CD4-positive, alpha-beta T cell (primary cell): ENCODE measurements at regions not wholly inside any gene's neighbourhood (a gene's known extent, or its start where the extent isn't known, plus 50 kb on each side); places are given as distances from the start of the nearest gene placed in this dataset.

Source experiments
- ATAC-seq: fragments of 200-7000 bp; cut with Tn5 transposase; one replicate; pipeline ENCODE4 v1.10.0; 2022; ENCODE audit warnings: mild to moderate bottlenecking; ENCODE audit not compliant: poor library complexity
- CTCF ChIA-PET: fragments of 350-600 bp; sonication (Branson Sonifier 250); formaldehyde crosslinking; loops from one replicate; lab custom pipeline; 2021; ENCODE audit warnings: antibody characterized with exemption, inconsistent platforms; lab: Charles Lee
- POLR2A ChIA-PET: fragments of 350-600 bp; sonication (Branson Sonifier 250); formaldehyde crosslinking; loops from one replicate; lab custom pipeline; 2021; ENCODE audit warnings: antibody characterized with exemption, inconsistent platforms; lab: Charles Lee
- DNase-seq, 14 experiments: peaks; one replicate each; pipeline ENCODE4 v3.0.0-alpha.2; 2013 to 2020; ENCODE audit warnings: mixed read lengths in 2 of 14
- H3K27ac ChIP-seq, 2 donors: one replicate each; pipeline versions ENCODE4 v1.5.1 to v1.7.0; 2013; ENCODE audit warnings: low read length in 2 of 2, low read depth in 1 of 2, mild to moderate bottlenecking in 1 of 2
- H3K27me3 ChIP-seq, 2 experiments: 1 replicate in 1 of 2; 2 replicates in 1 of 2; pipeline versions ENCODE4 v1.6.1 to v1.7.0; 2013; ENCODE audit warnings: low read length in 2 of 2, control low read depth in 1 of 2, mild to moderate bottlenecking in 1 of 2, moderate library complexity in 1 of 2; ENCODE audit not compliant: insufficient read depth in 2 of 2, control insufficient read depth in 1 of 2
- H3K36me3 ChIP-seq: one replicate; pipeline ENCODE4 v1.6.1; 2013; ENCODE audit warnings: low read length, control low read depth; ENCODE audit not compliant: insufficient read depth
- H3K4me1 ChIP-seq: one replicate; pipeline ENCODE4 v1.6.1; 2013; ENCODE audit warnings: low read length, control low read depth; ENCODE audit not compliant: insufficient read depth
- H3K4me3 ChIP-seq: one replicate; pipeline ENCODE4 v1.5.1; 2013; ENCODE audit warnings: mild to moderate bottlenecking, low read length, moderate library complexity
- H3K9me3 ChIP-seq, 2 experiments: 1 replicate in 1 of 2; 2 replicates in 1 of 2; pipeline versions ENCODE4 v1.6.1 to v1.7.0; 2013; ENCODE audit warnings: low read length in 2 of 2, mild to moderate bottlenecking in 2 of 2, control low read depth in 1 of 2, moderate library complexity in 1 of 2; ENCODE audit not compliant: control insufficient read depth in 1 of 2, insufficient read depth in 1 of 2
- H3K27ac Mint-ChIP-seq: one replicate; pipeline ENCODE4 v1.8.0; 2020; ENCODE audit warnings: mixed read lengths
- H3K27me3 Mint-ChIP-seq: one replicate; pipeline ENCODE4 v1.8.0; 2021; ENCODE audit warnings: mixed read lengths
- H3K36me3 Mint-ChIP-seq: one replicate; pipeline ENCODE4 v1.8.0; 2021; ENCODE audit warnings: low read depth, mixed read lengths
- H3K4me1 Mint-ChIP-seq: one replicate; pipeline ENCODE4 v1.8.0; 2021; ENCODE audit warnings: low read depth, mixed read lengths
- H3K4me3 Mint-ChIP-seq: one replicate; pipeline ENCODE4 v1.8.0; 2020; ENCODE audit warnings: mild to moderate bottlenecking, mixed read lengths
- H3K9me3 Mint-ChIP-seq: one replicate; pipeline ENCODE4 v1.8.0; 2020; ENCODE audit warnings: mixed read lengths
- intact Hi-C, 2 experiments: fragments of 100-400 bp; cut with DNase I in 1 of 2; cut with micrococcal nuclease in 1 of 2; formaldehyde crosslinking; loops; one replicate each; pipeline versions ENCODE4 v1.15.1 to v1.9.0; 2023 to 2025; cut with DNase I, micrococcal nuclease
- TF ChIP-seq, protein P1 (sequence below): fragments of 200-600 bp; IDR thresholded peaks from one replicate; pipeline ENCODE4 v1.8.0; 2022; ENCODE audit warnings: antibody characterized with exemption, mild to moderate bottlenecking

DNA sequence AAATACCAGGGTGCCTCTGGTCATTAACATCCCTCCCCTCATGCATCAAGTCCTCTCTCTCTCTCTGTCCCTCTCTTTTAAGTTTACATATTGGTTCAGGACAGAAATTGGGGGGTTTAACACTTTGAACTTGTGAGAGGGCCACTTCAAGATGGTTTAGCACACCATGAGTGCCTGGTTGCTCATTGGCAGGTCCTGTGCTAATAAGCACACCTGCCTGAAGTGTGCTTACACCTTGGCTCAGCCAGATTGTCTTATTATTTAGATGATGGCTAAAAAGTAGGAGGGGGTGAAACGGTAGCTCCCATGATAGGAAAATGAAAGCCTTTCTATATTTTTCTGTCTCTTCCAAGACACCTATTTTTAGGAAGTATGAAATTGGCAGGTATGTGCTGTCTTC lies 205.8 kb downstream of the ARL6IP6 start:
- no peaks in the 10 kb centered on the region for H3K4me1 Mint-ChIP-seq
- no peaks in the 10 kb centered on the region for H3K36me3 Mint-ChIP-seq
- no peak overlapping the region for H3K4me3 Mint-ChIP-seq
- no peak for DNase-seq
- intact Hi-C loops = no loop called here
- Histone ChIP-seq H3K4me1 (no peaks in the 10 kb centered on the region), H3K27me3 (no peaks in the 10 kb centered on the region), H3K36me3 (no peaks in the 10 kb centered on the region), H3K27ac (no peak overlapping the region), H3K4me3 (no peak overlapping the region), H3K9me3 (no peaks in the 10 kb centered on the region)
- ChIA-PET POLR2A (no interaction called here), CTCF (no interaction called here)
- H3K9me3 Mint-ChIP-seq = no peaks in the 10 kb centered on the region
- no peak for ATAC-seq
- TF ChIP-seq, protein P1, sequence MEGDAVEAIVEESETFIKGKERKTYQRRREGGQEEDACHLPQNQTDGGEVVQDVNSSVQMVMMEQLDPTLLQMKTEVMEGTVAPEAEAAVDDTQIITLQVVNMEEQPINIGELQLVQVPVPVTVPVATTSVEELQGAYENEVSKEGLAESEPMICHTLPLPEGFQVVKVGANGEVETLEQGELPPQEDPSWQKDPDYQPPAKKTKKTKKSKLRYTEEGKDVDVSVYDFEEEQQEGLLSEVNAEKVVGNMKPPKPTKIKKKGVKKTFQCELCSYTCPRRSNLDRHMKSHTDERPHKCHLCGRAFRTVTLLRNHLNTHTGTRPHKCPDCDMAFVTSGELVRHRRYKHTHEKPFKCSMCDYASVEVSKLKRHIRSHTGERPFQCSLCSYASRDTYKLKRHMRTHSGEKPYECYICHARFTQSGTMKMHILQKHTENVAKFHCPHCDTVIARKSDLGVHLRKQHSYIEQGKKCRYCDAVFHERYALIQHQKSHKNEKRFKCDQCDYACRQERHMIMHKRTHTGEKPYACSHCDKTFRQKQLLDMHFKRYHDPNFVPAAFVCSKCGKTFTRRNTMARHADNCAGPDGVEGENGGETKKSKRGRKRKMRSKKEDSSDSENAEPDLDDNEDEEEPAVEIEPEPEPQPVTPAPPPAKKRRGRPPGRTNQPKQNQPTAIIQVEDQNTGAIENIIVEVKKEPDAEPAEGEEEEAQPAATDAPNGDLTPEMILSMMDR = no peak
- peaks cover 9% of the 10 kb centered on the region for H3K27me3 Mint-ChIP-seq
- no peak overlapping the region for H3K27ac Mint-ChIP-seq

GRCh38 chr2:152920846-152921245 lies 202.4 kb downstream of the ARL6IP6 start:
- no peaks in the 10 kb centered on the region for H3K36me3 ChIP-seq
- H3K36me3 Mint-ChIP-seq = no peaks in the 10 kb centered on the region
- ChIA-PET CTCF (no interaction called here), POLR2A (no interaction called here)
- H3K27me3 Mint-ChIP-seq = peaks cover 6% of the 10 kb centered on the region
- no peak overlapping the region for H3K27ac Mint-ChIP-seq
- TF ChIP-seq, protein P1 = no peak
- intact Hi-C loops = no loop called here
- H3K27ac ChIP-seq = no peak overlapping the region
- peaks cover 0 to 3% of the 10 kb centered on the region in 2 experiments for H3K9me3 ChIP-seq
- no peaks in the 10 kb centered on the region for H3K4me1 Mint-ChIP-seq
- H3K27me3 ChIP-seq = no peaks in the 10 kb centered on the region
- no peak overlapping the region for H3K4me3 Mint-ChIP-seq
- no peak overlapping the region for H3K4me3 ChIP-seq
- no peak for DNase-seq
- no peaks in the 10 kb centered on the region for H3K9me3 Mint-ChIP-seq
- H3K4me1 ChIP-seq = no peaks in the 10 kb centered on the region
- ATAC-seq = no peak

DNA sequence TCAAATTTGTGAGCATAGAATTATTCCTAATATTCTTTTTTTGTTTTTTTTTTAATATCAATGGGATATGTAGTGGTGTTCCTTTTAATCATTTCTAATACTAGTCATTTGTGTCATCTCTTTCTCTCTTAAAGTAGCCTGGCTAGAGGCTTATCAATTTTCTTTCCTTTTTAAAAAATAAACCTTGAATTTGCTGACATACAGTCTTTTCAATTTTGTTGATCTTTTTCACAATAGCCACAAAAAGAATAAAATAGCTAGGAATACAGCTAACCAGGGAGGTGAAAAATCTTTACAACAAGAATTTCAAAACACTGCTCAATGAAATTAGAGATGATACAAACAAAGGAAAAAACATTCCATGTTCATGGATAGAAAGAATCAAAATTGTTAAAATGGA lies 192.6 kb downstream of the ARL6IP6 start:
- Mint-ChIP-seq H3K27ac (no peak overlapping the region), H3K9me3 (no peaks in the 10 kb centered on the region), H3K4me1 (no peaks in the 10 kb centered on the region), H3K27me3 (no peaks in the 10 kb centered on the region), H3K4me3 (no peak overlapping the region), H3K36me3 (no peaks in the 10 kb centered on the region)
- CTCF ChIA-PET = no interaction called here
- DNase-seq (no peak), ATAC-seq (no peak)
- POLR2A ChIA-PET = no interaction called here
- no peaks in the 10 kb centered on the region for H3K27me3 ChIP-seq
- H3K36me3 ChIP-seq = no peaks in the 10 kb centered on the region
- H3K4me1 ChIP-seq = no peaks in the 10 kb centered on the region
- H3K27ac ChIP-seq = no peak overlapping the region
- intact Hi-C loops = no loop called here
- no peaks in the 10 kb centered on the region for H3K9me3 ChIP-seq
- TF ChIP-seq, protein P1 = no peak
- no peak overlapping the region for H3K4me3 ChIP-seq
